Inflammatory macrophage (primary cell): ENCODE measurements at regions not wholly inside any gene's neighbourhood (a gene's known extent, or its start where the extent isn't known, plus 50 kb on each side); places are given as distances from the start of the nearest gene placed in this dataset.
"Not testable (repeated sequence)": the region's sequence is repeated elsewhere in the genome, so short reads cannot be mapped to it uniquely, and the experiment has no call there.

Experiments used
- DNase-seq, 2 donors: peaks; one replicate each; pipeline ENCODE4 v3.0.0-alpha.2; 2020 to 2022

GRCh38 chr7:29649876-29650275 is 86.2 kb downstream of the PRR15 start:
- no peak for DNase-seq

- no peak for DNase-seq
Measured at GRCh38 chr7:29651477-29651876, 87.8 kb downstream of the PRR15 start.

- DNase-seq = no peak
Measured at GRCh38 chr7:29652556-29652955, 88.9 kb downstream of the PRR15 start.

GRCh38 chr7:29654340-29654739 is 90.7 kb downstream of the PRR15 start:
- DNase-seq = not testable (repeated sequence)

DNA sequence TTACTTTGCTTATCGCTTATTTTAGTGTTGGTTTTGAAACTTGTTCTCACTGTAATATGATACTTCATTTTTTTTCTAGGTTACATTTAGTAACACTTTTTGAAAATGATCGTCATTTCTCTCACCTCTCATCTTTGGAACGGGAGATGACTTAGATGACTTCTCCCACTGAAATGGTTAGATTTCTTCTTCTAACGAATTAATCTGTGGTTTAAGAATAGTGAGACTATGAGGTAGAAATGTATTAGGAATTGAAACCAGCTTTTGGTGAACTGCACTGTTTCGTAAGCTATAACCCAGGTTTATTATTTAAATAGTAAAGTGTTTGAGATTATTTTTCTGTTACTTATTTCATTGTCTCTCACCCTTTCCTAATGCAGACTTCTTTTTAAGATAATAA is 93.7 kb downstream of the PRR15 start:
- no peak for DNase-seq

DNA sequence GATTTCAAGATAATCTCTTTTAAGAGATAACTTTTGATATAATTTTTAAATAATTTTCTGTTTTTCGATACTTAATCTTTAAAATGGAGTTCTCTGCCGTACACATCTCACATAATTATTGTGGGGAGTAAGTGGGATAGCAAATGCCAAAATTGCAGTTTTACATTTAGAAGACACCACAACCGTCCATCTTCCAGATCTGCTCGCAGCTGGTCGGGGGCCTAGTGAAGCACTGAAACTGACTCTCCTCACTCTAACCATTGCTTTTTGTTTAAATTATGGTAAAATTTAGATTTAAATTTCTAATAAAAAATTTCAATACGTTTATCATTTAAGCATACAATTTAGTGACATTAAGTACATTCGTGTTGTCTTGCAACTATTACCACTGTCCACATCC is 94.2 kb downstream of the PRR15 start:
- DNase-seq = no peak

DNA sequence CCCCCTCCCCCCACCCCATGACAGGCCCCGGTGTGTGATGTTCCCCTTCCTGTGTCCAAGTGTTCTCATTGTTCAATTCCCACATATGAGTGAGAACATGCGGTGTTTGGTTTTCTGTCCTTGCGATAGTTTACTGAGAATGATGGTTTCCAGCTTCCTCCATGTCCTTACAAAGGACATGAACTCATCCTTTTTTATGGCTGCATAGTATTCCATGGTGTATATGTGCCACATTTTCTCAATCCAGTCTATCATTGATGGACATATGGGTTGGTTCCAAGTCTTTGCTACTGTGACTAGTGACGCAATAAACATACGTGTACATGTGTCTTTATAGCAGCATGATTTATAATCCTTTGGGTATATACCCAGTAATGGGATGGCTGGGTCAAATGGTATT is 95.6 kb downstream of the PRR15 start:
- not testable (repeated sequence) for DNase-seq

- DNase-seq = not testable (repeated sequence)
Measured at GRCh38 chr7:29662899-29663298, 99.3 kb downstream of the PRR15 start.

GRCh38 chr7:29664999-29665398 is 101.4 kb downstream of the PRR15 start:
- DNase-seq = not testable (repeated sequence)

GRCh38 chr7:29667096-29667669 is 103.5 kb downstream of the PRR15 start:
- not testable (repeated sequence) for DNase-seq

GRCh38 chr7:29671286-29671685 is 107.7 kb downstream of the PRR15 start:
- DNase-seq = not testable (repeated sequence)

DNA sequence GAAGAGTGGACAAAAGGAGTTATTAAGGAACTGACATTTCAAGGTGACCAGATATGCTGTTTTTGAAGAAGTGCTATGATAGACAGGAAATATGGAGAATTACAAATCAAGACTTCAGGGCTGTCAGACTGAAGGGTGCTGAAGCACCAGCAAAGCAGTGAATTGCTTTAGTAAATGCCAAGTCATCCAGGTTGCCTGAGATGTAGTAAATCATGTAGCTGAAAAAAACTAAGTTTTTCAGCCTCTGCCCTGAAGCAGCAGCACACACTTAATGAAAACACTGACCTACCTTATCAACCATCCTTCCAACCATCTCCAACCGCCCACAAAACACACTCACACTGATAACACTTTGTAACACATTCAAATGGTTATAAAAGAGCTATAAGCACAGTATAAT is 110.0 kb downstream of the PRR15 start:
- DNase-seq = not testable (repeated sequence)

DNA sequence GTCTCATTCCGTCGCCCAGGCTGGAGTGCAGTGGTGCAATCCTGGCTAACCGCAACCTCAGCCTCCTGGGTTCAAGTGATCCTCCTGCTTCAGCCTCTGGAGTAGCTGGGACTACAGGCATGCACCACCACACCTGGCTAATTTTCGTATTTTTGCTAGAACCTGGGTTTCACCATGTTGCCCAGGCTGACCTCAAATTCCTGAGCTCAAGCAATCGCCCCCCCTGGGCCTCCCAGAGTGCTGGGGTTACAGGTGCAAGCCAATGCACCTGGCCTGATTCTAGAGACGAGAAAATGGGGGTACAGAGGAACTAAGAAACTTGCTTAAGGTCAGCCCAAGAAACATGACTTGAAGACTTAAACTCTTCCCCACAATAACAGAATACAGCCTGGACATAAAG is 111.0 kb downstream of the PRR15 start:
- not testable (repeated sequence) for DNase-seq

GRCh38 chr7:29677254-29677653 is 113.6 kb downstream of the PRR15 start:
- not testable (repeated sequence) for DNase-seq

DNA sequence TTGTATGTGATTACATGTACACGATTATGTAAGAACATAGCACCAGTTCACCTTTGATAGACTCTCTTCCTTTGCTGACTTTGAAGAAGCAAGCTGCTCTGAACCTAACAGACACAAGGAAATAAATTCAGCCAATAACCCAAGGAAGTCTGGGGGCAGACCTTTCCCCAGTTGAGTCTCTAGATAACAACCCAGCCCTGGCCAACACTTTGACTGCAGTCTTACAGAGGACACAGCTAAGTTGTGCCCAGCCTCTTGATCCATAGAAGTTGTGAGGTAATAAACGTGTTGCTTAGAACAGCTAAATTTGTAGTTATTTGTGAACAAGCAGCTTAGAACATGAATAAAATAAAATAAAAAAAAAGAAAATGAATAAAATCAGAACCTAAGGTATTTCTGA is 116.3 kb downstream of the PRR15 start:
- not testable (repeated sequence) for DNase-seq

DNA sequence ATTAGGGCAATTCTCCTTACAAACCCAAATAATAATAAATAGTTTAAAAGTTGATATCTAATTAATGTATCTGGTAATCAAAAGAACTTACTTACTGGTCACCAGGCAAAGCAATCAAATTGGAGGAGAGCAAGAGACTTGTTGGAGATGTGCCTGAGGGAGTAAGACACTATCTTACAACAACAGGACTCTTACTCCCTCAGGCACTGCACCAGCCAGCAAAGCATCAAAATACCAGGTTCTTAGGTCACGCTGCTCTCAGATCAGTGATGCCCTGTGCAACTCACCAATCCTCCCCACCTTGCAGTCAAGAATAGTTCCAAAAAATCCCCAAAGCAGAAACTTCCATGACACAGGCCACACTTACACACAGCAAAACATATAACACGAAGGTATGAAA is 117.0 kb downstream of the PRR15 start:
- DNase-seq = not testable (repeated sequence)

- peak; percentile 1 to 6 for DNase-seq
Measured at GRCh38 chr7:29684151-29684786, 120.6 kb downstream of the PRR15 start.

DNA sequence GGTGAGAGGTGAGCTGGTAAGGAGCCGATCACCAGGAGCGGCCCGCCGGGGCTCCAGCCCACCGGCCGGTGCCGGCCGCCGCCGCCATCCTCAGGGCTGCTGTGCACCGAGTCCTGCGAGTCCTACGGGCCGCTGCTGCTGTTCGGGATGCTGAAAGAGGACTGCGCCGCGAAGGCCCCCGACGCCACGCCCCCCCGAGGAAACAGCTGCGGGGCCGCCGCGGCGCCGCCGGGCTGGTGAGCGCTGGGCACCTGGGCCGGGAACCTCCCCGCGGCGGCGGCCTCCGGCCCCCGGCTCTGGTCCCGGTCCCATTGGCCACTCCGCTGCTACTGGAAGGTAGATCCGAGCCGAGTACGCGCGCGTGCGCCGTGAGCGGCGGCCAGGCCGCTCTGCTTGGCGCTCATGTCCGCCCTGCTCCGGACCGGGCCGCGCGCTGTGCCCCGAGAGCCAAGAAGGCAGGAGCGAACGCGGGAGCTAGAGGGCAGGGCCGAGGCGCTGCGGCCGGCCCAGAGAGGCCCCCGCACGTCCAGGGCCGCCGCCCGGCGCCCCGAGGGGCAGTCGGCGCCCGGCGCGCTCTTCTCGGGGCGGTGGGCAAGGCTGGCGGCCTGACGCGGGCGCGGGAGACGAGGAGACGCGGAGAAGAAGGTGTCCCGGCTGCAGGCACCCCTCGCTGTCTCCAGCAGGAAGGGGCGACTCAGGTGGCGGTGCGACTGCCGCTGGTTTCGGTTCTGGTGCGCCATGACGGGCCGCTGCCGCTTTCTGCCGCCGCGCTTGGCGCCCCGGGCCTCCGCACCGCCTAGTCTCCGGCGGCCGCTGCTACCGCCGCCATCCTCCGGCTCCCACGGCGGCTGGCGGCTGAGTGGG is 121.3 kb upstream of the WIPF3 start:
- peak; percentile 54 to 67 for DNase-seq

GRCh38 chr7:29685651-29686271 is 120.5 kb upstream of the WIPF3 start:
- not testable (repeated sequence) for DNase-seq

GRCh38 chr7:29690510-29690909 is 115.8 kb upstream of the WIPF3 start:
- DNase-seq = not testable (repeated sequence)

DNA sequence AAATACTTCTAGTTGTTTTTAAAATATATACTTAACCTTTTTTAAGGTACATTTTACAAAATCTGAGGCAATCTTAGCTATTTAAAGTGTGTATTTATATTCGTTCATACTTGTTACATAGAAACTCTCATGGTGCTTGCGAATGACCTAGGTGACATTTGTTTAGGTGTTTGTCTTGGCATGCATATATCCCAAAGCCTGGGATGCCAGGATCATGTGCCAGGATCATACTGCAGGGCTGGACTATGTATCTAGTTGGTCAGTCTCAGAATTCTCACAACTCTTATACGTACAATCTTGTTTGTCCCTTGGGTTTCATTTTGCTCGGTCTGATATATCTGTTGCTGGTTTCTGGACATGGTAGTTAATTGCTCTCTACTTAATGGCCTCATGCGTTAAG is 109.9 kb upstream of the WIPF3 start:
- DNase-seq = not testable (repeated sequence)

DNA sequence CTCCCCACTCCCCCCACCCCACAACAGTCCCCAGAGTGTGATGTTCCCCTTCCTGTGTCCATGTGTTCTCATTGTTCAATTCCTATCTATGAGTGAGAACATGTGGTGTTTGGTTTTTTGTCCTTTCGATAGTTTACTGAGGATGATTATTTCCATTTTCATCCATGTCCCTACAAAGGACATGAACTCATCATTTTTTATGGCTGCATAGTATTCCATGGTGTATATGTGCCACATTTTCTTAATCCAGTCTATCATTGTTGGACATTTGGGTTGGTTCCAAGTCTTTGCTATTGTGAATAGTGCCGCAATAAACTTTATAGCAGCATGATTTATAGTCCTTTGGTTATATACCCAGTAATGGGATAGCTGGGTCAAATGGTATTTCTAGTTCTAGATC is 106.6 kb upstream of the WIPF3 start:
- DNase-seq = not testable (repeated sequence)

DNA sequence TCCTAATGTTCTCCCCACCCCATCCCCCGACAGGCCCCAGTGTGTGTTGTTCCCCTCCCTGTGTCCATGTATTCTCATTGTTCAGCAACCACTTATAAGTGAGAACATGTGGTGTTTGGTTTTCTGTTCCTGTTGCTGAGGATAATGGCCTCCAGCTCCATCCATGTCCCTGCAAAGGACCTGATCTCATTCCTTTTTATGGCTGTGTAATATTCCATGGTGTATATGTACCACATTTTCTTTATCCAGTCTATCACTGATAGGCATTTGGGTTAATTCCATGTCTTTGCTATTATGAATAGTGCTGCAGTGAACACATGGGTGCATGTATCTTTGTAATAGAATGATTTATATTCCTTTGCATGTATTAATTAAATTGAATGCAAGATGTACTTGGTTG is 104.8 kb upstream of the WIPF3 start:
- not testable (repeated sequence) for DNase-seq
